ENCODE measurements at regions not wholly inside any gene's neighbourhood (a gene's known extent, or its start where the extent isn't known, plus 50 kb on each side); places are given as distances from the start of the nearest gene placed in this dataset.

GRCh38 chr15:97692301-97693015 lies 268.0 kb upstream of the ARRDC4 start:
- TF ChIP-seq YY1 (IDR thresholded peaks at IDR 0.05; ENCODE audit: insufficient read depth, insufficient read length) (no peak), ZNF274 (IDR thresholded peaks at IDR 0.05; ENCODE audit: low read depth, low read length) (no peak), SUZ12 (IDR thresholded peaks at IDR 0.05; ENCODE audit: extremely low read depth, insufficient read depth, insufficient read length) (no peak)
